CD4-positive, alpha-beta T cell treated with Interleukin-17A for 1 hour (primary cell): ENCODE measurements at regions not wholly inside any gene's neighbourhood (a gene's known extent, or its start where the extent isn't known, plus 50 kb on each side); places are given as distances from the start of the nearest gene placed in this dataset.

ENCODE experiments used
- DNase-seq: peaks from one replicate; pipeline ENCODE4 v3.0.0-alpha.2; 2020

DNA sequence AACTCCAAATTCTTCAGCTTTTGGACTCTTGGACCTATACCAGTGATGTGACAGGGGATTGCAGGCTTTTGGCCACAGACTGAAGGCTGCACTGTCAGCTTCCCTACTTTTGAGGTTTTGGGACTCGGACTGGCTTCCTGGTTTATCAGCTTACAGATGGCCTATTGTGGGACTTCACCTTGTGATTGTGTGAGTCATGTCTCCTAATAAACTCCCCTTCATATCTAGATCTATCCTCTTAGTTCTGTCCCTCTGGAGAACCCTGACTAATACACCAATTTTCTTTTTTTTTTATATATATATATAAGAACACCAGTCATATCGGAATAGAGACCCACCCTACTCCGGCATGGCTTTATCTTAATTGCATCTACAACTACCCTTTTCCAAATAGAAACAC, 166.8 kb downstream of the ETV1 start:
- no peak for DNase-seq

DNA sequence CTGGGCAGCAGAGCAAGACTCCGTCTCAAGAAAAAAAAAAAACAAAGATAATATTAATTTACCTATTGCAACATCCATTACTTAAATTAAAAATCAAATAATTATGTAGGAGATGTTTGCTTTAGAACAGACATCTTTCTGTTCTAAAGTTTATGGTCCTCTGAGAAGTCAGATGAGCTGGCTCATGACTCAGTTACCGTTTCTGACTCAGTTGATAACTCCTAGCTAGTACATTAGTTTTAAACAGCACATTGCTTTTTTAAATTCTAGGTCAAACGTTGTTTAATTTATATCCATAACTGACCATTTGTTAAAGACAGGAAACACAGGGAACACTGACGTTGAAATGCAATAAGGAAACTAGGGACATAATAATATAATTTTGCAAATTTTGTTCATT, 162.7 kb downstream of the ETV1 start:
- no peak for DNase-seq

DNA sequence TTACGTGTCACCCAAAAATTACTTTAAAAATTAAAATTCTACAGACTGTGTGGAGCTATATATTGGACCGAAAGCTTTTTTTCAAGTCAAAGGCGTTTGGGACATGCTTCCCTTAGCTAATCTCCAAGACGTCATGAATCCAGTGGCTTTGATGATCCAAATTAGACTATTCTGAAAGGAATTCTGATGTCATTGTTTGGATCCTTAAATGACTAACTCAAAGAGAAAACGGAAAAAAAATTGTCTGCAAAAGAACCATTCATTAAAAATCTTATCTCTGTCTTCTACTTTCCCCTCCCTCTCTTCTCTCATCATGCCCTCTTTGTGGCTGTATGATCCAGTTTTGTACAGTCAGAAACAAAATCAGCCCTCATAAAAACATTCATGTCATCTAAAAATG, 161.8 kb downstream of the ETV1 start:
- no peak for DNase-seq

DNA sequence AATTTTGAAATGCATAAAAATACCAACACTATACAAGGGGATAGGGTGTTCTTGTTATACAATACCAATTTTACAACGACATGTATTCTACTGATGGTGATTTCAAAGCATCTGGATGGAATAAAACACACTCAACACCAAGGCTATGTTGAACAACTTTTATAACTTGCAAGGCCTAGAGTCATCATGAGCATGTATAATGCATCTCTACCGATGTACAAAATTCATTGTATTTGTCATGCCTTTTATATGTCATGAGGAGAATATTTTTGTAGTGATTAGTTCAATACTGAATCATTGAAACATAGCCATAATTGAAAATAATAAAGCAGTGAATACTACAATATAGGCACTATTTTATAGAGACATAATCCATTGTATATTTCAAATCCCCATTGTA, 160.2 kb downstream of the ETV1 start:
- no peak for DNase-seq

DNA sequence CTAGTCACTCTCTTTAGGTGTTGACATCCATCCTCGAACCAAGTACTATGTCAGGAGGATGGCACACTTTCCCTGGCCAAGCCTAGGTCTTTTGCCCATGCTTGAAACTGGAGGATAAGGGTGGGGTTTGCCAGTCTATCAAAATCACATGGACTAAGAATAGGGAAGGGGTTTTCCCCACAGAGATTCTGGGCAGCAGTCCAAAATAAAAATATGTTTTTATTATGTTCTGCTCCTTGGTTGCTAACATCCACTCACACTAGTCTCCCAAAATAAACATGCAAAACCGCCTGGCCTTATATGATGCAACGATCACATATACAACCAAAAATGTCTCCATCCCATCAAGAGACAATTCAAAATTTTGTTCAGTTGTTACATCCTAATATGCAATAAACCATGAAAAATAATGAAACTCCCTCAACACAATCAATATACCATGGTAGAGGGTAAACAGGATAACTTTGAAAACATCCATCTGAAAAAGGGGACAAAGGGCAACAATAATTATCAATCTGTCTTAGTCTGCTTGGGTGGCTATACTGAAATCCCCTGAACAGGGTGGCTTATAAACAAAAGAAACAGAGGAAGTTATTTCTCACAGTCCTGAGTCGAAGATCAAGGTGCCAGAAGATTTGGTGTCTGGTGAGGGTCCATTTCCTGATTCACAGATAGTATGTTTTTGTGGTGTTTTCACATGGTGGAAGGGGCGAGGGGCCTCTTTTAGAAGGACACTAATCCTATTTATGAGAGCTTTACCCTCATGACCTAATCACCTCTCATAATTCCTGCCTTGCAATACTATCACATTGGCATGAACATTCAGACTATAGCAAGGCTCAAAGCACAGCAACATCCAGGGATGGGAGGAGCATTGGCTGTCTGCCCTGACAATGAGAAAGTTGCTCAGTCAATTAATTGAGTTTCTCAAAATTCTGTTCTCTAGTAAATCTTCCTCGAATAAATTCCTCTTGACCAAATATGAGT, 159.3 kb downstream of the ETV1 start:
- no peak for DNase-seq

DNA sequence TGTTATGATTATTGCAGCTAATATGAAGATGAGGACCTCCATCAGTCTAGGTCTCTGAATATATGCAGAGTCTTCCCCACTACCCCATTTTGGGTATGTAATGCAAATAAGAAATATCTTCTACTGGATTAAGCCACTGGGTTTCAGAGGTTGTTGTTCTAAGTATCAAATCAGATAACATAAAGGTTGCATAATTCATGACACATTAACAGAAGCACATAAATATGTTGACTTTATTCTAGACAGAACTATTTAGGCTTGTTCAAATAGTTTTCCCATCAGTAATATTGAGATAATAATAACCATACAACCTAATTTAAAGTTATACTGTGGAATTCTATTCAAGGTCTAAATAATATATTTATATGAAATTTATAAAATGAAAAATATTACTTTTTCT, 157.1 kb downstream of the ETV1 start:
- no peak for DNase-seq

DNA sequence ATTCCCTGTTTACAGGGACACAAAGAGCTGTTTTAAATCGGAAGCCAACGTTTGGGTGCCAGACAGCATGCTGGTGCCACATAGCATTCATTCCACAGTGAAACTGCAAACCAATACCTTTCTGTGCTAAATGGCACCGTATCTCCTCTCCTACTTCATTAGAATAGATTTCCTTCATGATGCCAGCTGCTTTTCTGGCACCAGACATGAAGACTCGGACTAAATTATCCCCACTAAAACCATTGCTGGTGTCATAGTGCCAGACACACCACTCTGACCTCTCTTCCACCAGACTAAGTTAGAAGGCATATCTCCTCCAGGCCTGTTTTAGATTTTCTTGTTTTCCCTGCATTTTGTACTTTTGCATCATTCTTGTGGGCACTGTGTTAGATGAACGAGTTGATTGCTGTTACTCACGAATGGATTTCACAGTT, 155.1 kb downstream of the ETV1 start:
- no peak for DNase-seq

DNA sequence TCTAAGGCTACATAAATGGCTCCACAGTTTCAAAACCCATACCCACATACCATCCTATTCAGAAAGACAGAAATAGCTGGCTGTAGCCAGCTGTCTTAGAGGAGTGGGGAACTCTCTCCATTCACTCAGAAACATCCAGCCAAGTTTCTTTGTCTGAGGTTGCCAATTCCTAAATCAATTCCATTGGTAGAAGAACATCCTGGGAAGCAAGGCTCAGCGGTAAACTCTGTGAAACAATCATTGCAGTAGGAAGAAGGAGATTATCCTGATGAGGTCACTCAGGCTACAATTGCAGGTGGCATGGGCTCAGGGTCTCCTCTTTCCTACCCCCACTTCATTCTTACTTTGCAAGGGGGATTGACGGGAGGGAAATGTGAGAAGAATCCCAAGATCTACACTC, 154.0 kb downstream of the ETV1 start:
- DNase-seq = no peak

DNA sequence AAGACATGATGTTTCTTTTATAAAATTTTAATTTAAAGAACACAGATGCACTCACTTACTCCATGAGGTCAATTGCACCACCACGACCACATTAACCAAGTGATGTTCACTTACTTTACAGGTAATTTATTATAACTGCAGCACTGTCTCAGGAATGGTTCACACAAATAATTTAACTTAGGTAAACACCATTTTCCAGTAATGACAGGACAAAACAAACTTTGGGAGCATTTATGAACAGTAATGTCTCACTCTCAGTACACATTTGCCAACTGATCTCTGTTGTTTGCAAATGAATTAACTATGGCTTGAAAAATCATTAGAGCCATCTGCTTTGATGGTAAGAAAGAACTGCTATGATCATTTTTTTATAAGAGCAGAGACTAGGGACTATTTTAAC, 150.4 kb downstream of the ETV1 start:
- no peak for DNase-seq
